GM18520 (cell line): ENCODE measurements at regions not wholly inside any gene's neighbourhood (a gene's known extent, or its start where the extent isn't known, plus 50 kb on each side); places are given as distances from the start of the nearest gene placed in this dataset.

Experiments
- ATAC-seq: cut with Tn5 transposase; IDR thresholded peaks from one replicate; pipeline ENCODE4 v1.9.1; 2021; ENCODE audit not compliant: unreplicated experiment

- ATAC-seq: no peak
These were observed 52.3 kb upstream of the KLHL25 start for GRCh38 chr15:85847031-85847430.

- ATAC-seq: no peak
These were observed 55.2 kb upstream of the KLHL25 start for GRCh38 chr15:85849946-85850345.

- no peak for ATAC-seq
These were observed 58.2 kb upstream of the KLHL25 start for GRCh38 chr15:85852969-85853368.

- ATAC-seq: no peak
These were observed 59.8 kb upstream of the KLHL25 start for GRCh38 chr15:85854345-85855097.

- ATAC-seq: peak; percentile 58
These were observed 64.1 kb upstream of the KLHL25 start for GRCh38 chr15:85858586-85859375.

GRCh38 chr15:85859671-85860070 lies 64.9 kb upstream of the KLHL25 start:
- no peak for ATAC-seq

GRCh38 chr15:85860394-85861161 lies 65.9 kb upstream of the KLHL25 start:
- no peak for ATAC-seq

- ATAC-seq: no peak
These were observed 70.5 kb upstream of the KLHL25 start for GRCh38 chr15:85865070-85865684.

- no peak for ATAC-seq
These were observed 72.5 kb upstream of the KLHL25 start for GRCh38 chr15:85867250-85867649.

GRCh38 chr15:85869124-85869523 lies 74.4 kb upstream of the KLHL25 start:
- ATAC-seq: no peak

GRCh38 chr15:85870216-85871014 lies 75.7 kb upstream of the KLHL25 start:
- ATAC-seq: no peak

GRCh38 chr15:85871545-85871944 lies 76.8 kb upstream of the KLHL25 start:
- no peak for ATAC-seq

- ATAC-seq: no peak
These were observed 77.4 kb upstream of the KLHL25 start for GRCh38 chr15:85872125-85872524.

GRCh38 chr15:85874236-85874635 lies 79.5 kb upstream of the KLHL25 start:
- no peak for ATAC-seq

- no peak for ATAC-seq
These were observed 81.0 kb upstream of the KLHL25 start for GRCh38 chr15:85875756-85876155.

- no peak for ATAC-seq
These were observed 84.1 kb upstream of the KLHL25 start for GRCh38 chr15:85878828-85879225.

GRCh38 chr15:85879334-85880163 lies 84.8 kb upstream of the KLHL25 start:
- ATAC-seq: no peak

GRCh38 chr15:85880501-85881190 lies 85.9 kb upstream of the KLHL25 start:
- ATAC-seq: no peak

GRCh38 chr15:85886309-85886811 lies 91.6 kb upstream of the KLHL25 start:
- ATAC-seq: no peak
